ENCODE measurements at regions not wholly inside any gene's neighbourhood (a gene's known extent, or its start where the extent isn't known, plus 50 kb on each side); places are given as distances from the start of the nearest gene placed in this dataset.

DNA sequence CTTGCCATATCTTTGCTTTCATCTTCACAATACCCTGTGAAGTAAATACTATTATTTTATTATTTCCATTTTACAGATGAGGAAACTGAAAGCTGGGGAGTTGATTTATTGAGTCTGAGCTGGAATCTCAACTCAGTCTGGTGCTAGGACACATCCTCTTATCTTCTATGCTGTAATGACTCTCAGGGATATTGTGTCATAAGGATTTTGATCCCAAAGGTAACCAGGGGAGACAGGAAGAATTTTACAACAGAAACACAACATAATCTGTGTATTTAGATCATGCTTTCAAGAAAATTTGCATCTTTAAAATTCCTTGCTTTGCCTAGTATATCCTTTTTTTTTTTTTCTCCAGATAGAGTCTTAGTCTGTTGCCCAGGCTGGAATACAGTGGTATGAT lies 123.3 kb upstream of the BTG1 start:
- H3K4me1 ChIP-seq (ENCODE audit: insufficient read depth, low read length) = no peaks in the 10 kb centered on the region
- H3K27me3 ChIP-seq (ENCODE audit: control insufficient read depth in 1 of 2, insufficient read depth in 2 of 2, low read length in 2 of 2) = no peaks in the 10 kb centered on the region
- no peak overlapping the region for H3K4me3 ChIP-seq (ENCODE audit: low read depth in 1 of 2, low read length in 2 of 2)
- no peaks in the 10 kb centered on the region for H3K36me3 ChIP-seq (ENCODE audit: insufficient read depth, low read length)
- no peaks in the 10 kb centered on the region for H3K9me3 ChIP-seq (ENCODE audit: low read length)
- no peak overlapping the region for H3K27ac ChIP-seq (ENCODE audit: low read depth, low read length)
- H3K9ac ChIP-seq (ENCODE audit: low read length) = no peak overlapping the region

DNA sequence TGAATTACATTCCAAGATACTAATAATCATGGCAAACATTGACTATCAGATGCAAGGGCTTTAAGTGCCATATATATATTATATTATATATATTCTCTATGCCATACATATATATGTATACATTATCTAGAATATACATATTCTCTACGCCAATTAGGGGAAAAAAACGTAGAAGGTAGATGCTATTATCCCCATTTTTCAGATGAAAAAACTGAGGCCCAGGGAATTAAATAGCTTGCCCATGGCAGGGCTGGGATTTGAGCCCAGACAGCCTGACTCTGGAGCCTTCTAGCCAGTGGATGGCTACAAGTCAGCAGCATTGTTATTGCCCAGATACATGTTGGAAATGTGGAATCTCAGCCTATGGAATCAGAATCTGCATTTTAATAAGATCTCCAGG lies 116.0 kb upstream of the BTG1 start:
- Histone ChIP-seq H3K9me3 (ENCODE audit: low read length) (no peaks in the 10 kb centered on the region), H3K27me3 (ENCODE audit: control insufficient read depth in 1 of 2, insufficient read depth in 2 of 2, low read length in 2 of 2) (no peaks in the 10 kb centered on the region), H3K36me3 (ENCODE audit: insufficient read depth, low read length) (no peaks in the 10 kb centered on the region), H3K4me3 (ENCODE audit: low read depth in 1 of 2, low read length in 2 of 2) (no peak overlapping the region), H3K9ac (ENCODE audit: low read length) (no peak overlapping the region), H3K4me1 (ENCODE audit: insufficient read depth, low read length) (no peaks in the 10 kb centered on the region), H3K27ac (ENCODE audit: low read depth, low read length) (no peak overlapping the region)

DNA sequence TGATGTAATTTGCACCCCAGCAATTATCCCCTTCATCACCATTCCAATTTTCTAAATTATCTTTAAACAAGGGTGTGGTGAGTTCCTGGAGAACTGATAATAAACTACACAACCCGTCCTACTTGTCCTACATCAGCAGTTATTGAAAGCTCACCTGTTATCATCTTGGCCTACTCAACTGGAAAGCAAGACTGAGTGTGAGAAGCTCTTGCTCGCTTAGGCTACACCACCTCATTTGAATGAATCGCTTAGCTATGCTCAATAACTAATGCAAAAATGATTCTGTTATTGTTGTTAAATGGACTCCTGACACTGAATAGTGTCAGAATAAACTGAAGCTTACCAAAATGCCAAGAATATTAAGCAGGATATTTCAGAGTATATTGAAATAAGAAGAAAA lies 115.4 kb upstream of the BTG1 start:
- Histone ChIP-seq H3K4me3 (ENCODE audit: low read depth in 1 of 2, low read length in 2 of 2) (no peak overlapping the region), H3K27me3 (ENCODE audit: control insufficient read depth in 1 of 2, insufficient read depth in 2 of 2, low read length in 2 of 2) (no peaks in the 10 kb centered on the region), H3K36me3 (ENCODE audit: insufficient read depth, low read length) (no peaks in the 10 kb centered on the region), H3K27ac (ENCODE audit: low read depth, low read length) (no peak overlapping the region), H3K9ac (ENCODE audit: low read length) (no peak overlapping the region), H3K9me3 (ENCODE audit: low read length) (no peaks in the 10 kb centered on the region), H3K4me1 (ENCODE audit: insufficient read depth, low read length) (no peaks in the 10 kb centered on the region)

- no peaks in the 10 kb centered on the region for H3K4me1 ChIP-seq (ENCODE audit: insufficient read depth, low read length)
- H3K27ac ChIP-seq (ENCODE audit: low read depth, low read length) = no peak overlapping the region
- H3K27me3 ChIP-seq (ENCODE audit: control insufficient read depth in 1 of 2, insufficient read depth in 2 of 2, low read length in 2 of 2) = no peaks in the 10 kb centered on the region
- no peak overlapping the region for H3K9ac ChIP-seq (ENCODE audit: low read length)
- no peaks in the 10 kb centered on the region for H3K36me3 ChIP-seq (ENCODE audit: insufficient read depth, low read length)
- no peak overlapping the region for H3K4me3 ChIP-seq (ENCODE audit: low read depth in 1 of 2, low read length in 2 of 2)
- no peaks in the 10 kb centered on the region for H3K9me3 ChIP-seq (ENCODE audit: low read length)
Measured at GRCh38 chr12:92259696-92260251, 114.1 kb upstream of the BTG1 start.

- Histone ChIP-seq H3K27me3 (ENCODE audit: control insufficient read depth in 1 of 2, insufficient read depth in 2 of 2, low read length in 2 of 2) (no peaks in the 10 kb centered on the region), H3K4me1 (ENCODE audit: insufficient read depth, low read length) (no peaks in the 10 kb centered on the region), H3K36me3 (ENCODE audit: insufficient read depth, low read length) (no peaks in the 10 kb centered on the region), H3K9ac (ENCODE audit: low read length) (no peak overlapping the region), H3K9me3 (ENCODE audit: low read length) (no peaks in the 10 kb centered on the region), H3K27ac (ENCODE audit: low read depth, low read length) (no peak overlapping the region), H3K4me3 (ENCODE audit: low read depth in 1 of 2, low read length in 2 of 2) (no peak overlapping the region)
Measured at GRCh38 chr12:92259291-92259690, 113.6 kb upstream of the BTG1 start.

GRCh38 chr12:92257261-92257660 lies 111.6 kb upstream of the BTG1 start:
- no peaks in the 10 kb centered on the region for H3K27me3 ChIP-seq (ENCODE audit: control insufficient read depth in 1 of 2, insufficient read depth in 2 of 2, low read length in 2 of 2)
- H3K36me3 ChIP-seq (ENCODE audit: insufficient read depth, low read length) = no peaks in the 10 kb centered on the region
- no peak overlapping the region for H3K27ac ChIP-seq (ENCODE audit: low read depth, low read length)
- no peaks in the 10 kb centered on the region for H3K4me1 ChIP-seq (ENCODE audit: insufficient read depth, low read length)
- no peaks in the 10 kb centered on the region for H3K9me3 ChIP-seq (ENCODE audit: low read length)
- H3K4me3 ChIP-seq (ENCODE audit: low read depth in 1 of 2, low read length in 2 of 2) = no peak overlapping the region
- H3K9ac ChIP-seq (ENCODE audit: low read length) = no peak overlapping the region

DNA sequence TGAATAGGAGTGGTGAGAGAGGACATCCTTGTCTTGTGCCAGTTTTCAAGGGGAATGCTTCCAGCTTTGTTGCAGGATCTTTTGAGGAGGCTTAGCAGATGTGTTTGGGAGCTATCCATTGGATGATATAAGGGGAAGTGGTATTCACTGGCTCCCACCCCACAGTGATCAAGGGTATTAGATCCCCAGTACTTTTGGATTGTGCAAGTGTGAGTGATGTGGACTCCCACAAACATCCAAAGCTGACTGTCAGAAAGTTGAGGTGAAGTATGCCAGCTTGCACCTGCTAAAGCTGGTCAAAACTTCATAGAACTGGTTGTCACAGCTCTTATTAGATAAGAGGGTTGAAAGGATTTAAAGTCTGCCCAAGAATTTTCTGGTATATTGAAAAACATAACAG lies 110.1 kb upstream of the BTG1 start:
- Histone ChIP-seq H3K4me1 (ENCODE audit: insufficient read depth, low read length) (no peaks in the 10 kb centered on the region), H3K27ac (ENCODE audit: low read depth, low read length) (no peak overlapping the region), H3K4me3 (ENCODE audit: low read depth in 1 of 2, low read length in 2 of 2) (no peak overlapping the region), H3K36me3 (ENCODE audit: insufficient read depth, low read length) (no peaks in the 10 kb centered on the region), H3K9ac (ENCODE audit: low read length) (no peak overlapping the region), H3K27me3 (ENCODE audit: control insufficient read depth in 1 of 2, insufficient read depth in 2 of 2, low read length in 2 of 2) (no peaks in the 10 kb centered on the region), H3K9me3 (ENCODE audit: low read length) (no peaks in the 10 kb centered on the region)

- no peaks in the 10 kb centered on the region for H3K36me3 ChIP-seq (ENCODE audit: insufficient read depth, low read length)
- no peak overlapping the region for H3K27ac ChIP-seq (ENCODE audit: low read depth, low read length)
- H3K4me1 ChIP-seq (ENCODE audit: insufficient read depth, low read length) = no peaks in the 10 kb centered on the region
- no peaks in the 10 kb centered on the region for H3K27me3 ChIP-seq (ENCODE audit: control insufficient read depth in 1 of 2, insufficient read depth in 2 of 2, low read length in 2 of 2)
- H3K9ac ChIP-seq (ENCODE audit: low read length) = no peak overlapping the region
- no peak overlapping the region for H3K4me3 ChIP-seq (ENCODE audit: low read depth in 1 of 2, low read length in 2 of 2)
- no peaks in the 10 kb centered on the region for H3K9me3 ChIP-seq (ENCODE audit: low read length)
Measured at GRCh38 chr12:92253301-92253700, 107.7 kb upstream of the BTG1 start.

DNA sequence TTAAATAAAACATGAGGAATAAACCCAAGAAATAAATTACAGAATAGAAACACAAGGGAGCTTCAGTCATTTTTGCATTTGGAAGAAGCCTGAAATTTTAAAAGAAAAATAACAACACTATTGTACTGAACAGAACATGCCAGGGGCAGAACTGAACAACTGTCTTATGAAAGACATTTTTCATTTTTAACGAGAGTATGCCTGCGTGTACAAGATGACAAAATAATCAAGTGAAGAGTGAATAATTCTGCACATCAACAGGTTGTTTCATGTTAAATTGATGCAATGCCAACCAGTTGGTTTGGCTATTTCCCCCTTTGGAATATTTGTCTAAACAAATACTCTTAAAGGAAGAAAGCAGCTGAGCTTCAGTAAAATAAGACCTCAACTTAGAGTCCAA lies 103.3 kb upstream of the BTG1 start:
- Histone ChIP-seq H3K4me3 (ENCODE audit: low read depth in 1 of 2, low read length in 2 of 2) (no peak overlapping the region), H3K27ac (ENCODE audit: low read depth, low read length) (no peak overlapping the region), H3K4me1 (ENCODE audit: insufficient read depth, low read length) (peaks cover 5% of the 10 kb centered on the region), H3K9me3 (ENCODE audit: low read length) (no peaks in the 10 kb centered on the region), H3K36me3 (ENCODE audit: insufficient read depth, low read length) (no peaks in the 10 kb centered on the region), H3K27me3 (ENCODE audit: control insufficient read depth in 1 of 2, insufficient read depth in 2 of 2, low read length in 2 of 2) (no peaks in the 10 kb centered on the region), H3K9ac (ENCODE audit: low read length) (no peak overlapping the region)

GRCh38 chr12:92244036-92244435 lies 98.4 kb upstream of the BTG1 start:
- Histone ChIP-seq H3K27ac (ENCODE audit: low read depth, low read length) (no peak overlapping the region), H3K4me1 (ENCODE audit: insufficient read depth, low read length) (peaks cover 11% of the 10 kb centered on the region), H3K36me3 (ENCODE audit: insufficient read depth, low read length) (no peaks in the 10 kb centered on the region), H3K27me3 (ENCODE audit: control insufficient read depth in 1 of 2, insufficient read depth in 2 of 2, low read length in 2 of 2) (no peaks in the 10 kb centered on the region), H3K9ac (ENCODE audit: low read length) (no peak overlapping the region), H3K4me3 (ENCODE audit: low read depth in 1 of 2, low read length in 2 of 2) (no peak overlapping the region), H3K9me3 (ENCODE audit: low read length) (no peaks in the 10 kb centered on the region)

DNA sequence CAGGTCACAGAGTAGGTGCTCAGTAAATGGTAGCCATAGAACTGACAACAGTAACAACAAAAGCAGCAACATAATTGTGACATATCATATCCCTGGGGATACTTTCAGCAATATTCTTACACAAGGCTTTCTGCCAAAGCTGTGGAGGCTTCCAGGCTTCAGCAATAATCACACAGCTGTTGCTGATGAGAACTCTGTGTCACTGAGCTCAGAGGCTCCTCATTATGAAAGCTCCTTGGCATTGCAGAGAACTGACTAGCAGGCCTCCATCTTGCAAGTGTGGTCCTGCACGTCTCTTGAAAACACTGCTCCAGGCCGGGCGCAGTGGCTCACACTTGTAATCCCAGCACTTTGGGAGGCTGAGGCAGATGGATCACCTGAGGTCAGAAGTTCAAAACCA lies 97.3 kb upstream of the BTG1 start:
- H3K4me3 ChIP-seq (ENCODE audit: low read depth in 1 of 2, low read length in 2 of 2) = no peak overlapping the region
- H3K9ac ChIP-seq (ENCODE audit: low read length) = no peak overlapping the region
- H3K27me3 ChIP-seq (ENCODE audit: control insufficient read depth in 1 of 2, insufficient read depth in 2 of 2, low read length in 2 of 2) = no peaks in the 10 kb centered on the region
- H3K27ac ChIP-seq (ENCODE audit: low read depth, low read length) = no peak overlapping the region
- H3K4me1 ChIP-seq (ENCODE audit: insufficient read depth, low read length) = peaks cover 11% of the 10 kb centered on the region
- H3K36me3 ChIP-seq (ENCODE audit: insufficient read depth, low read length) = no peaks in the 10 kb centered on the region
- no peaks in the 10 kb centered on the region for H3K9me3 ChIP-seq (ENCODE audit: low read length)

- H3K27ac ChIP-seq (ENCODE audit: low read depth, low read length) = no peak overlapping the region
- H3K9ac ChIP-seq (ENCODE audit: low read length) = no peak overlapping the region
- no peaks in the 10 kb centered on the region for H3K9me3 ChIP-seq (ENCODE audit: low read length)
Measured at GRCh38 chr12:92237762-92238523, 92.3 kb upstream of the BTG1 start.

More at GRCh38 chr12:92237762-92238523, 92.3 kb upstream of the BTG1 start:
- Histone ChIP-seq H3K27me3 (ENCODE audit: control insufficient read depth in 1 of 2, insufficient read depth in 2 of 2, low read length in 2 of 2) (no peaks in the 10 kb centered on the region), H3K36me3 (ENCODE audit: insufficient read depth, low read length) (no peaks in the 10 kb centered on the region), H3K4me1 (ENCODE audit: insufficient read depth, low read length) (no peaks in the 10 kb centered on the region), H3K4me3 (ENCODE audit: low read depth in 1 of 2, low read length in 2 of 2) (no peak overlapping the region)

All from muscle layer of colon (tissue), 2 donors.